Fibroblast of villous mesenchyme (primary cell): ENCODE measurements at regions not wholly inside any gene's neighbourhood (a gene's known extent, or its start where the extent isn't known, plus 50 kb on each side); places are given as distances from the start of the nearest gene placed in this dataset.

Experiments used
- DNase-seq: peaks from one replicate; pipeline ENCODE4 v3.0.0-alpha.2; 2010; ENCODE audit warnings: low read depth
- H3K4me3 ChIP-seq: 2 replicates; pipeline ENCODE4 v1.5.1; 2011; ENCODE audit warnings: low read depth, mild to moderate bottlenecking, low read length
- TF ChIP-seq, protein P1 (sequence below): IDR thresholded peaks from 2 replicates; pipeline ENCODE4 v1.5.1; 2012; ENCODE audit warnings: low read depth, mild to moderate bottlenecking, low read length; ENCODE audit not compliant: insufficient read depth

DNA sequence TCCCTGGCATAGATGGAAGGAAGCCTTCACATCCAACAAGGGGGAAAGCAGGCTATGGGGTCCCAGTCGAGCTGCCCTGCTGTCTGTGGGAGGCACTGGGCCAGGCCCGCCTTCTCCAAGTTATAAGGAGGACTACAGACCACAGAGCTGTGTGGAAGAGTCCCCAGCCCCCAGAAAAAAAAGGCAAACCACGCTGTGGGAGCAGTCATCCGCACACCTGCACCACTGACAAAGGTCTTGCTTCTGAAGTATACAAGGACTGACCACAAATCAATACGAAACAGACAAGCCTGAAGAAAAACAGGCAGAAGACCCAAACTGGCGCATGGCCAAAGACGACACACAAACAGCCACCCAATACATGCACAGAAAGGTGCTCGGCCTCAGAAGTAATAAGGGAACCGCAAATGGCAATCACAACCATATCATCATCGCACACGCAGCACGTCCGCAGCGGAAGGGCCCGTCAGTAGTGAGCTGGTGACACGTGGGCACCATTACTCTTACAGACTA, 384.1 kb downstream of the CTTN start:
- DNase-seq, result no peak

DNA sequence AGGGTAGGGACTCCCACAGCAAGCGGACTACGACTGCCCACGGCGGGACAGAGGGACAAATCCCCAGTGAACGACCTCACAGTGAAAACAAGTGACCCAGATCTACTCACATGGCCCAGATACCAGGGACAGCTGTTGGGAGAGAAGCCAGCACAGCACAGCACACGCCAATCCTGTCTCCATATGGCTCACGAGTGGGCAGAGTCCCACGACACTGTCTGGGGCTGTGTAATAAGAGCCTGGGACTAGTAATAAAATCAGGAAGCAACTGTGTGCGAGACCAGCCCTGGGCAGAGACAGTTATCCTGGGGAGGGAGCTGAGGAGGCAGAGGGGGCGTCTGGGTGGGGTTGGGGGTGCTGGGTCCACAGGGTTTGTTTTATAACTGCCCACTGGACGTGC, 385.0 kb downstream of the CTTN start:
- TF ChIP-seq, protein P1, sequence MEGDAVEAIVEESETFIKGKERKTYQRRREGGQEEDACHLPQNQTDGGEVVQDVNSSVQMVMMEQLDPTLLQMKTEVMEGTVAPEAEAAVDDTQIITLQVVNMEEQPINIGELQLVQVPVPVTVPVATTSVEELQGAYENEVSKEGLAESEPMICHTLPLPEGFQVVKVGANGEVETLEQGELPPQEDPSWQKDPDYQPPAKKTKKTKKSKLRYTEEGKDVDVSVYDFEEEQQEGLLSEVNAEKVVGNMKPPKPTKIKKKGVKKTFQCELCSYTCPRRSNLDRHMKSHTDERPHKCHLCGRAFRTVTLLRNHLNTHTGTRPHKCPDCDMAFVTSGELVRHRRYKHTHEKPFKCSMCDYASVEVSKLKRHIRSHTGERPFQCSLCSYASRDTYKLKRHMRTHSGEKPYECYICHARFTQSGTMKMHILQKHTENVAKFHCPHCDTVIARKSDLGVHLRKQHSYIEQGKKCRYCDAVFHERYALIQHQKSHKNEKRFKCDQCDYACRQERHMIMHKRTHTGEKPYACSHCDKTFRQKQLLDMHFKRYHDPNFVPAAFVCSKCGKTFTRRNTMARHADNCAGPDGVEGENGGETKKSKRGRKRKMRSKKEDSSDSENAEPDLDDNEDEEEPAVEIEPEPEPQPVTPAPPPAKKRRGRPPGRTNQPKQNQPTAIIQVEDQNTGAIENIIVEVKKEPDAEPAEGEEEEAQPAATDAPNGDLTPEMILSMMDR, result no peak
- no peak for DNase-seq
- H3K4me3 ChIP-seq, result no peak overlapping the region

More for the DNA sequence above, 384.1 kb downstream of the CTTN start:
- H3K4me3 ChIP-seq, result no peak overlapping the region
- TF ChIP-seq, protein P1, result no peak

DNA sequence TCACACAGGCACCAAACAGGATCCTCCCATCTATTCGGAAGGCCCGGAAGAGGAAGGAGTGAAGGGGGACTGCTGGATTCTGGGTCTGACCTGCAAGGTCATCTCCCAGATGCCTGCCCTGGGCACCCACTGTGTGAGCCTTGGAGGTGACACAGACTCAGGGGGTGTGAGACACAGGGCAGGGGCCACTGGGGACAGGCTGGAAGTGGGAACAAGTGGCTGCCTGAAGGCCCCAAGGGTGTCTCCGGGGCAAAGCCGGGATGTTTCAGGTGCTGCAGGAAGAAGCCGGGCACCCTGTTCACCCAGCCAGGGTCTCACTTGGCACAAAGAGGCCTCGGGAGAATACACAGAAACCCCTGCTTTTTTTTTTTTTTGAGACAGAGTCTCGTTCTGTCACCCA, 385.5 kb downstream of the CTTN start:
- TF ChIP-seq, protein P1, result no peak
- no peak overlapping the region for H3K4me3 ChIP-seq
- no peak for DNase-seq

DNA sequence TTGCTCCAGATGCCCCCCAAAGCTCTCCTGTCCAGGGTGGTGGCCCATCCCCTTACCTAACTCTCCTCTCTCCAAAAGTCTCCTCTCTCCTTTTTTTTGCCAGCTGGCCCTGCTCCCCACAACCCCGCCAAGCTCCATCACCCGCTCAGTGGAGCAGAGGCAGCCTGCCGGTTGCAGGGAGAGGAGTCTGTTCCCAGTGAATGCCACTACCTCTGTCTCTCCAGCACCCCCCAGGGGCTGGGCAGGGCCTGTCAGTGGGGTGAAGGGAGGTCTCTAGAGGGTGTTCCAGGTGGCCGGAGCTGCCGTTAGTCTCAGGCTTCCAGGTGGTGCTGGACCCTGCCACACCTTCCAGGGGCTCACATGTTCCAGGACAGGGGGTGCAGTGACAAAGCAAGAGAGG, 387.0 kb downstream of the CTTN start:
- TF ChIP-seq, protein P1, result no peak
- H3K4me3 ChIP-seq, result no peak overlapping the region
- DNase-seq, result no peak

DNA sequence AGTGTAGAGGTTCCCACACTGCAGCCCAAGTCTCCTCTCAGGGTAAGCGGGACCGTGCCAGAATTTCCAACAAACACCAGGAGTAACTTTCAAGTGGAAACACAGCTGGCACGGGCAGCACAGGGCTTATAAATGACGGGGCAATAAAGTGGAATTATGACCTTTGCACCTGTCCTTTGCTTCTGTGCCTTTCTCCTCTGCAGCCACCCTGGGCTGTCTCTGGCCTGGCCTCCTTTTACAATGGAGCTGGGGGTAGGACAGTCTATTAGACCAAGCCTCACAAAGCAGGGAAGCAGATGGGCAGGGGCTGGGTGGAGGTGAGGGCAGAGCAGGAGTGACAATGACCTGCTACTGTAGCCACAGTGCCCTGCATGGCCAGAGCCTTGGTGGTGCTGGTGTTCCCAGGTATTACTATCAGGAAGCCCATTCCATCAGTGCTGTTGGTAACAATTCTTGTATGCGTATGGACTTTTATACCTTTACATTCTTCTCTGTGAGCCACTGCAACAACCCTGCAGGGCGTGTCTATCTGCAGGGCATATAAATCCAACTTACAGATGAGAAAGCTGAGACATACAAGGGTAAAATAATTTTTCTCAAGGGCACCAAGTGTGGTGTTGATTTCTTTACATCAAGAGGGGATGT, 387.8 kb downstream of the CTTN start:
- no peak for DNase-seq
- no peak overlapping the region for H3K4me3 ChIP-seq
- TF ChIP-seq, protein P1, result no peak

DNA sequence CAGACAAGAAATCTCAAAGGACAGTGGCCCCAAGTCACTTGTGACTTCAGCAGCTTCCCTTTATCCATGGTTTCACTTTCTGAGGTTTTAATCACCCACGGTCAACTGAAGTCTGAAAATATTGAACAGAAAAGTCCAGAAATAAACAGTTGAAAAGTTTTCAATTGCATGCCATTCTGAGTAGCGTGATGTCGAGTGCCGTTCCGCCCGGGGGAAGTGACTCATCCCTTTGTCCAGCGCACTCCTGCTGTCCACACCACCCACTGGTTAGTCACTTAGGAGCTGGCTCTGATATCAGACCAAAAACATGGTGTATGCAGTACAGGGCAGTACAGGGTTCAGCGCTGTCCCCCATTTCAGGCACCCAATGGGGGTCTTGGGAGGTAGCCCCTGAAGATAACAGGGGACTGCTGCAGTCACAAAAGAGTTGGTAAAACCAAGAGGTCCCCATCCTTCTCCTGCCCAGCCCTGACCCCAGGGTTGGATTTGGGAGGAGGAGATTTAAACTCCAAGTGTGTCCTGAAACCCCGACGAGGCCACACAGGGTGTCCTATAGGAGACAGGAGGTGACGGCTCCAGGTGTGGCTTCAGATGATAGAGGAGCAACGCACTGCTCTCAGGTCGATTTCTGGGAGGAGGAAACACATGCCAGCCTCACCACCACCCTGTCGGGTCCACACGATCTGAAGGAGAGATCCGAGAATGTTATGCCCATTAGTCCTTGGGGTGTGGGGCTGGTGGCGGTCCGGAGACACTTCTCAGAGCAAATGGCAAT, 390.1 kb downstream of the CTTN start:
- TF ChIP-seq, protein P1, result no peak
- H3K4me3 ChIP-seq, result no peak overlapping the region
- DNase-seq, result peak; percentile 67
